ENCODE measurements at regions not wholly inside any gene's neighbourhood (a gene's known extent, or its start where the extent isn't known, plus 50 kb on each side); places are given as distances from the start of the nearest gene placed in this dataset.

GRCh38 chrX:6757631-6758030 is 222.7 kb upstream of the VCX3A start:
- TF ChIP-seq, protein P1, sequence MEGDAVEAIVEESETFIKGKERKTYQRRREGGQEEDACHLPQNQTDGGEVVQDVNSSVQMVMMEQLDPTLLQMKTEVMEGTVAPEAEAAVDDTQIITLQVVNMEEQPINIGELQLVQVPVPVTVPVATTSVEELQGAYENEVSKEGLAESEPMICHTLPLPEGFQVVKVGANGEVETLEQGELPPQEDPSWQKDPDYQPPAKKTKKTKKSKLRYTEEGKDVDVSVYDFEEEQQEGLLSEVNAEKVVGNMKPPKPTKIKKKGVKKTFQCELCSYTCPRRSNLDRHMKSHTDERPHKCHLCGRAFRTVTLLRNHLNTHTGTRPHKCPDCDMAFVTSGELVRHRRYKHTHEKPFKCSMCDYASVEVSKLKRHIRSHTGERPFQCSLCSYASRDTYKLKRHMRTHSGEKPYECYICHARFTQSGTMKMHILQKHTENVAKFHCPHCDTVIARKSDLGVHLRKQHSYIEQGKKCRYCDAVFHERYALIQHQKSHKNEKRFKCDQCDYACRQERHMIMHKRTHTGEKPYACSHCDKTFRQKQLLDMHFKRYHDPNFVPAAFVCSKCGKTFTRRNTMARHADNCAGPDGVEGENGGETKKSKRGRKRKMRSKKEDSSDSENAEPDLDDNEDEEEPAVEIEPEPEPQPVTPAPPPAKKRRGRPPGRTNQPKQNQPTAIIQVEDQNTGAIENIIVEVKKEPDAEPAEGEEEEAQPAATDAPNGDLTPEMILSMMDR (IDR thresholded peaks at IDR 0.05), result no peak
- Histone ChIP-seq H3K36me3 (ENCODE audit: insufficient read depth in 1 of 2, low read depth in 1 of 2) (no peaks in the 10 kb centered on the region), H3K27me3 (ENCODE audit: insufficient read depth in 3 of 3, low read length in 2 of 3) (no peaks in the 10 kb centered on the region), H3K4me1 (no peaks in the 10 kb centered on the region), H3K27ac (no peak overlapping the region), H3K9me3 (no peaks in the 10 kb centered on the region), H3K4me3 (no peak overlapping the region)
- intact Hi-C loops (cut with DNase I), result no loop called here
- DNase-seq, result no peak
- whole genome bisulfite sequencing, 3 donors, result 88 to 92% (median 90%) methylated on average over 6 of the region's 6 CpGs
- ATAC-seq, result no peak

GRCh38 chrX:6748595-6748994 is 213.7 kb upstream of the VCX3A start:
- no peaks in the 10 kb centered on the region for H3K9me3 ChIP-seq
- H3K27ac ChIP-seq, result no peak overlapping the region
- WGBS, 3 donors, result 87 to 95% (median 88%) methylated on average over 3 of the region's 3 CpGs
- TF ChIP-seq, protein P1 (IDR thresholded peaks at IDR 0.05), result no peak
- DNase-seq (no peak), ATAC-seq (no peak)
- no peaks in the 10 kb centered on the region for H3K4me1 ChIP-seq
- no peak overlapping the region for H3K4me3 ChIP-seq
- no peaks in the 10 kb centered on the region for H3K27me3 ChIP-seq (ENCODE audit: insufficient read depth in 3 of 3, low read length in 2 of 3)
- intact Hi-C loops (cut with DNase I), result no loop called here
- no peaks in the 10 kb centered on the region for H3K36me3 ChIP-seq (ENCODE audit: insufficient read depth in 1 of 2, low read depth in 1 of 2)

DNA sequence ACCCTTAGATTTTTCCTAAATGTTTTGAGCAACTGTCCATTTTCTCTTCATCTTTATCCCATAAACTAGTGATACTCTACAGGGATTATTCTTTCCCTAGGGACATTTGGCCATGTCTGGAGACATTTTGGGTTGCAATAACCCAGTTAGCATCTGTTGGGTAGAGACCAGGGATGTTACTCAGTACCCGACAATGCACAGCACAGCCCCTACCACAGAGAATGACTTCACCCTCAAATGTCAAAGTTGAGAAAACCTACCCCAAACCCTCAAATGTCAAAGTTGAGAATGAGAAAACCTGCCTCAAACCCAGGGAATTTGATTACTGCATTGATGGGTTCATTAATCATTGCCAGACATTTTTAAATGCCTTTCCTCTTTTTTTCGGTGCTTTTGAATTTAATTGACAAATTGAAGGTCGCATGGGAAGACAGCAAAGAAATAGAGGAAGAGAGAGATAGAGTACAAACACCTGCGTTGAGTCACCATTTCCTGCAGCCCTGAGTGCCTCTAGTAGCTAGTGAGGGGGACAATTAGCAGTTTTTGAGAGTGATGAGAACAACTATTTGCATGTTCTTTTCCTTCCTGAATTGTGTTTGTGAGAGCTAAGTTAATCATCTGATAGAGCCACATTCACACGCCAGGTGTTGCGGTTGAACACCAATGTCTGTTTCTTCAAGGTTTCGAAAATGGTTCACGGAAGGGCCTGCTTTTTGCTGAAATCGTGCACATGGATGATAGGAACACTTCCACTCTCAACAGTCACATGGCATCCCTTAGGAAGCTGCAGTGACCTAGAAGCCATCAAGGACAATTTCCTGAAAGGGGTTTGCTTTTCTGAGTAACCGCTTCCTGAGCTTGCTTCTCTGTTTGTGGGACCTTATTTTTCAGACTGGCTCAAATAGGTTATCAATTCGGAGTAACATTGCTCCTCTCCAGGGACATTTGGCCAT is 203.9 kb upstream of the VCX3A start:
- Histone ChIP-seq H3K4me3 (no peak overlapping the region), H3K27me3 (ENCODE audit: insufficient read depth in 3 of 3, low read length in 2 of 3) (no peaks in the 10 kb centered on the region), H3K36me3 (ENCODE audit: insufficient read depth in 1 of 2, low read depth in 1 of 2) (no peaks in the 10 kb centered on the region), H3K27ac (no peak overlapping the region), H3K9me3 (no peaks in the 10 kb centered on the region), H3K4me1 (no peaks in the 10 kb centered on the region)
- no peak for ATAC-seq
- intact Hi-C loops (cut with DNase I), result no loop called here
- no peak for DNase-seq
- 71 to 81% (median 72%) methylated on average over 10 to 11 of the region's 11 CpGs for WGBS, 3 donors
- TF ChIP-seq, protein P1 (IDR thresholded peaks at IDR 0.05), result no peak

GRCh38 chrX:6734844-6735634 is 200.1 kb upstream of the VCX3A start:
- ATAC-seq, result no peak

More at GRCh38 chrX:6734844-6735634, 200.1 kb upstream of the VCX3A start:
- intact Hi-C loops (cut with DNase I), result no loop called here
- no peak for DNase-seq
- TF ChIP-seq, protein P1 (IDR thresholded peaks at IDR 0.05), result no peak
- Histone ChIP-seq H3K9me3 (no peaks in the 10 kb centered on the region), H3K4me3 (no peak overlapping the region), H3K36me3 (ENCODE audit: insufficient read depth in 1 of 2, low read depth in 1 of 2) (no peaks in the 10 kb centered on the region), H3K4me1 (no peaks in the 10 kb centered on the region), H3K27me3 (ENCODE audit: insufficient read depth in 3 of 3, low read length in 2 of 3) (no peaks in the 10 kb centered on the region), H3K27ac (no peak overlapping the region)
- 71 to 78% (median 75%) methylated on average over 6 of the region's 6 CpGs for WGBS, 3 donors
